Jurkat, Clone E6-1 (cell line): ENCODE measurements at regions not wholly inside any gene's neighbourhood (a gene's known extent, or its start where the extent isn't known, plus 50 kb on each side); places are given as distances from the start of the nearest gene placed in this dataset.

Source experiments
- DNase-seq: peaks from one replicate; pipeline ENCODE4 v3.0.0-alpha.2; 2011; ENCODE audit warnings: low read depth, low spot score
- H3K4me3 ChIP-seq: 2 replicates; pipeline ENCODE4 v1.5.1; 2011; ENCODE audit warnings: mild to moderate bottlenecking, low read length, control low read depth, moderate library complexity

- no peak overlapping the region for H3K4me3 ChIP-seq
- no peak for DNase-seq
Measured at GRCh38 chr2:189265696-189266320, 86.2 kb upstream of the COL5A2 start.

- H3K4me3 ChIP-seq: no peak overlapping the region
- DNase-seq: no peak
Measured at GRCh38 chr2:189267491-189267890, 87.9 kb upstream of the COL5A2 start.

- DNase-seq: no peak
- H3K4me3 ChIP-seq: no peak overlapping the region
Measured at GRCh38 chr2:189267925-189268579, 88.5 kb upstream of the COL5A2 start.

- DNase-seq: no peak
- no peak overlapping the region for H3K4me3 ChIP-seq
Measured at GRCh38 chr2:189268763-189269162, 89.2 kb upstream of the COL5A2 start.

- no peak for DNase-seq
- no peak overlapping the region for H3K4me3 ChIP-seq
Measured at GRCh38 chr2:189273734-189274133, 94.2 kb upstream of the COL5A2 start.

- H3K4me3 ChIP-seq: no peak overlapping the region
- no peak for DNase-seq
Measured at GRCh38 chr2:189274361-189274760, 94.8 kb upstream of the COL5A2 start.

GRCh38 chr2:189276277-189276676 lies 96.7 kb upstream of the COL5A2 start:
- no peak overlapping the region for H3K4me3 ChIP-seq

GRCh38 chr2:189281201-189281600 lies 101.6 kb upstream of the COL5A2 start:
- DNase-seq: no peak
- H3K4me3 ChIP-seq: no peak overlapping the region

More at GRCh38 chr2:189276277-189276676, 96.7 kb upstream of the COL5A2 start:
- no peak for DNase-seq

GRCh38 chr2:189285349-189285748 lies 105.8 kb upstream of the COL5A2 start:
- no peak for DNase-seq
- H3K4me3 ChIP-seq: no peak overlapping the region

- no peak overlapping the region for H3K4me3 ChIP-seq
- no peak for DNase-seq
Measured at GRCh38 chr2:189285962-189286645, 106.5 kb upstream of the COL5A2 start.

- no peak for DNase-seq
- H3K4me3 ChIP-seq: no peak overlapping the region
Measured at GRCh38 chr2:189287363-189287762, 107.8 kb upstream of the COL5A2 start.

GRCh38 chr2:189287982-189288521 lies 108.5 kb upstream of the COL5A2 start:
- no peak for DNase-seq
- no peak overlapping the region for H3K4me3 ChIP-seq

- DNase-seq: no peak
- no peak overlapping the region for H3K4me3 ChIP-seq
Measured at GRCh38 chr2:189291460-189291859, 111.9 kb upstream of the COL5A2 start.

- H3K4me3 ChIP-seq: no peak overlapping the region
- DNase-seq: no peak
Measured at GRCh38 chr2:189293164-189293563, 113.6 kb upstream of the COL5A2 start.

GRCh38 chr2:189297446-189297845 lies 117.9 kb upstream of the COL5A2 start:
- peak; percentile 62 for DNase-seq
- no peak overlapping the region for H3K4me3 ChIP-seq

- DNase-seq: no peak
- no peak overlapping the region for H3K4me3 ChIP-seq
Measured at GRCh38 chr2:189298038-189298437, 118.5 kb upstream of the COL5A2 start.

- H3K4me3 ChIP-seq: no peak overlapping the region
- no peak for DNase-seq
Measured at GRCh38 chr2:189298481-189298880, 118.9 kb upstream of the COL5A2 start.

- no peak overlapping the region for H3K4me3 ChIP-seq
- DNase-seq: no peak
Measured at GRCh38 chr2:189299974-189300373, 120.4 kb upstream of the COL5A2 start.

- no peak overlapping the region for H3K4me3 ChIP-seq
Measured at GRCh38 chr2:189300916-189301315, 121.4 kb upstream of the COL5A2 start.

GRCh38 chr2:189302274-189302948 lies 122.8 kb upstream of the COL5A2 start:
- H3K4me3 ChIP-seq: no peak overlapping the region
- DNase-seq: no peak

More at GRCh38 chr2:189300916-189301315, 121.4 kb upstream of the COL5A2 start:
- peak; percentile 78 for DNase-seq
